Thymus (tissue), 11 donors: ENCODE measurements at regions not wholly inside any gene's neighbourhood (a gene's known extent, or its start where the extent isn't known, plus 50 kb on each side); places are given as distances from the start of the nearest gene placed in this dataset.

Source experiments
- DNase-seq, 9 donors: peaks; one replicate each; pipeline ENCODE4 v3.0.0-alpha.2; 2013; ENCODE audit warnings: low spot score in 9 of 9, low read depth in 6 of 9, missing footprints in 1 of 9
- H3K27ac ChIP-seq, 2 donors: one replicate each; pipeline ENCODE4 v1.5.1; 2013; ENCODE audit warnings: control low read depth in 1 of 2, low read depth in 1 of 2, low read length in 1 of 2, mild to moderate bottlenecking in 1 of 2, moderate library complexity in 1 of 2
- H3K27me3 ChIP-seq, 2 donors: one replicate each; pipeline ENCODE4 v1.5.1; 2013; ENCODE audit warnings: low read length in 1 of 2; ENCODE audit not compliant: control insufficient read depth in 2 of 2, insufficient read depth in 1 of 2
- H3K36me3 ChIP-seq, 2 donors: one replicate each; pipeline ENCODE4 v1.5.1; 2013; ENCODE audit warnings: low read length in 1 of 2, mild to moderate bottlenecking in 1 of 2, moderate library complexity in 1 of 2; ENCODE audit not compliant: control insufficient read depth in 2 of 2, insufficient read depth in 2 of 2
- H3K4me1 ChIP-seq, 2 donors: one replicate each; pipeline ENCODE4 v1.5.1; 2013; ENCODE audit warnings: low read length in 2 of 2; ENCODE audit not compliant: control insufficient read depth in 2 of 2, insufficient read depth in 2 of 2
- H3K4me3 ChIP-seq, 2 donors: one replicate each; pipeline ENCODE4 v1.5.1; 2013; ENCODE audit warnings: low read length in 2 of 2, control low read depth in 1 of 2, mild to moderate bottlenecking in 1 of 2
- H3K9me3 ChIP-seq, 2 donors: one replicate each; pipeline ENCODE4 v1.5.1; 2013; ENCODE audit warnings: low read length in 1 of 2, mild to moderate bottlenecking in 1 of 2; ENCODE audit not compliant: control insufficient read depth in 2 of 2, insufficient read depth in 1 of 2
- WGBS: extraction: QIAGEN DNeasy Blood & Tissue Kit; methylation state at CpG from one replicate; pipeline ENCODE4 v1.1.7; 2013; 5-methylcytosine and 5-hydroxymethylcytosine counted together
- donor health status: healthy.

DNA sequence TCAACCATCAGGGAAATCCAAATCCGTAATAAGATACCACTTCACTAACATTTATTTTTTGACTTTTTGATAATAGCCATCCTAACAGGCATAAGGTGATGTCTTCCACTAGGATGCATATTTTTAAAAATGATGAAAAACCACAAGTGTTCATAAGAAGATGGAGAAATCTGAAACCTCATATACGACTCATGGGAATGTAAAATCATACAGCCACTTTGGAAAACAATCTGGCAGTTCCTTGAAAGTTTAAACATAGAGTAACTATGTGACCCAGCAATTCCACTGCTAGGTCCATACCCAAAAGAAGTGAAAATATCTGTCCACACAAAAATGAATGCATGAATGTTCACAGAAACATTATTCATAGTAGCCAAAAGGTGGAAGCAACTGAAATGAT lies 431.0 kb downstream of the ENC1 start:
- Histone ChIP-seq H3K27ac (no peak overlapping the region), H3K4me3 (no peak overlapping the region), H3K27me3 (no peaks in the 10 kb centered on the region), H3K9me3 (no peaks in the 10 kb centered on the region), H3K4me1 (peaks cover 0 to 6% of the 10 kb centered on the region in 2 donors), H3K36me3 (no peaks in the 10 kb centered on the region)
- no peak for DNase-seq
- WGBS = 92% methylated on average over 2 of the region's 2 CpGs

DNA sequence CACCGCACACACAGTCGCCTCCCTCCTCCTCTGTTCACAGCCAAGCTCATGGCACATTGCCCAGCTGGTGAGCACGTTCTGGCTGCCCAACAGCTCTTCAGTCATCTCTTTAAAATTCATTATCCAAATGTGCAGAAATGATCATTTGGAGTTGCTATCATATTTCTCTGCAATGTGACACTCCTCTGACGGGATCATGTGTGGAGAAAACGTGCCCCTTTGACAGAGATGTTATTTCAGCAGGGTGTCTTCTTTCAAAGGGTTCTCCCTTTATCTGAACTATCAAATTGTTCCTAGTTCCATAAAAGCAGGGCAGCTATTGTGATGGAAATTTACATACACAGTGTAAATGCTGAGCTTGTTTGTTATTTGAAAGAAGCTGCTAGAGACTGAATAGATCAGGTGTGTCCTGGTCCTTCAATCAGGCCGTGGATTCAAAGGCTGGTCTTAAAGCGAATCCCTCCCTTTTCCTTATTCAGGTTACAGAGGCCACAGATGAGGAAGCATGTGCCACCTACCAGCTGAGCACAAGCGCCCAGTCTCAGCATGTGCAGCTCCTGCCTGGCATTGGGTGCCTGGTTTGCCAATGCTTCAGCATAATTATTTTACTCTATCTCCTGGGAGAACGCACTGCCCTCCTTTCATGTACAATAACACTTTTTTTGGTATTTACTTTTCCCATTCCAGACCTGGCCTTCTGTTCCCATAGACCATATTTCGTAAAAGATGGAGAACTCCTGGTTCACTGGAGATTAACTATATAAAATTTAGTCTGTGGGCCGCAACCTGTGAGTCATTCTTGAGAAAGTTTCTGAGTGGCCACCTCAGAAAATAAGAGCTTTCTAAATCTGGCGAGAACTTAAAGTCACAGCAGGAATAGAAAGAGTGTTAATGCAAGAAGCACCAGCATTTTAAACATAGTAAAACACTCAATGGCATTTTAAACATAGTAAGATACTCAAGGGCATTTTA lies 433.7 kb downstream of the ENC1 start:
- 92% methylated on average over 12 of the region's 12 CpGs for WGBS
- Histone ChIP-seq H3K4me1 (peaks cover 0 to 11% of the 10 kb centered on the region in 2 donors), H3K36me3 (no peaks in the 10 kb centered on the region), H3K27me3 (no peaks in the 10 kb centered on the region), H3K4me3 (no peak overlapping the region), H3K27ac (no peak overlapping the region), H3K9me3 (no peaks in the 10 kb centered on the region)
- no peak for DNase-seq

DNA sequence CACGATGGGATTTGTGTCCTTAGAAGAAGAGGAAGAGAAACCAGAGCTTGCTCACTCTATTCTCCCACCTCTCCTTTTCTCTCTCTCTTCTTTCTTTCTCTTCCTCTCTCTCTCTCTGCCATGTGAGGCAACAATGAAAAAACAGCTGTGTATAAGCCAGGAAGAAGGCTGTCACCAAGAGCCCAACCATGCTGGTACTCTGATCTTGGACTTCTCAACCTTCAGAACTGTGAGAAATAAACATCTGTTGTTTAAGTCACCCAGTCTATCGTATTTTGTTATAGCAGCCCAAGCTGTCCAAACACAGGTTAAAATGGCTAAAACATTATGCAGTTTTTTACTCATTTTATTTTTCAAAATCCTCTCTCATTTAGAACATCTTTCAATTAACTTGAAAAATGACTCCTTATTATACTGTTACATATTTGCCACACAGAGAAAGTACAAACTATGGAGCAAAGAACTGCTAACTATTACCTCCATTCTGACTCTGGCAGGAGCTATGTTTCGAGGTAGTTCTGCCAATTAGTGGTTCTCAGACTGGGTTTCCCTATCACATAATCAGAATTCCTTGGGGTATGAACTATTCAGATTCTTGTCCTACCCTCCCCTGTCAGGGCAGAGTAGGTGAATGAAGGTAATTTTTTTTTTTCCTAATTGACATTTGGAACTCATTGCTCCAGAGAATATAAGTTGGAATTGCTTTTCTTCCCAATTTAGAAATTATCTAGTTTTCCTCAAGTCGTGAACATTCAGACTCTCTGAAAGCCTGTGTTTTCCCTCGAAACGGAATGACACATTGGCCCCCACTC lies 434.6 kb downstream of the ENC1 start:
- Histone ChIP-seq H3K9me3 (no peaks in the 10 kb centered on the region), H3K4me3 (no peak overlapping the region), H3K27ac (no peak overlapping the region), H3K4me1 (peaks cover 0 to 15% of the 10 kb centered on the region in 2 donors), H3K36me3 (no peaks in the 10 kb centered on the region), H3K27me3 (no peaks in the 10 kb centered on the region)
- WGBS = 91% methylated on average over 6 of the region's 6 CpGs
- no peak for DNase-seq

DNA sequence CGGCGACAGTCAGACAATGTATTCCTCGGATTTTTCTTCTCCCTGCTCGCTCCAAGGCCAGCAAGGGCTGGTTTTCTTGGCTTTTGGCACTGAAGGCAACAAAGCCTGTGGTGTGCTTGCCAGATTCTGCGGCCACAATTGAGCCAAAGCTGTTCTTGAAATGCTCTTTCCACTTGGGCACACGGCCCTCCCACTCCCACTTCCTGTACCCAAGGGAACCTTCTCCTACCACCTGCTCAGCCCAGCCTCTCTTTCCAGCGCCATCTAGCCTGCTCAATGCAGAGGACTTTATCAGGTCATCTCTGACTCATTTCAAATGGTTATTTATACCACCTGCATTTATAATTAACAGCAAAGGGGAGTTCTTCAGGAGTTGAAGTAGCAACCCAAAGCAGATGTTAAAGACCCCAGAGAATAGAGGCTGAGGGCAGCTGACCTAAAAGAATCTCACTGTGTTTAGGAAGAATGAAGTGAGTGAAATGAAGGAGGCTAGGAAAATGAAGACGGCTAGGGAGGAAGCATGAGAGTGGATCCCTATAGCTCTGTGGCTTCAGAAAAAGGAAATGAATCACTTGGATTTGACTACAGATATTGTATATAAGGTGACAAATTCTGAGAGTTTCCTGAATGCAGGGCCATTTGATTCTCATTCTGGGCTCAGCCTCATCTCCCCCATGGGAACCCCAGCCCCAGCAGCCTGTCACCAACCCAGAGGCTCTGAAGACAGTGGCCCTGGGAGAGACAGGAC lies 439.0 kb downstream of the ENC1 start:
- no peaks in the 10 kb centered on the region for H3K27me3 ChIP-seq
- 64% methylated on average over 8 of the region's 8 CpGs for WGBS
- peaks cover 0 to 31% of the 10 kb centered on the region in 2 donors for H3K4me1 ChIP-seq
- no peak overlapping the region for H3K4me3 ChIP-seq
- no peaks in the 10 kb centered on the region for H3K36me3 ChIP-seq
- DNase-seq = no peak
- H3K9me3 ChIP-seq = no peaks in the 10 kb centered on the region
- H3K27ac ChIP-seq = no peak overlapping the region

DNA sequence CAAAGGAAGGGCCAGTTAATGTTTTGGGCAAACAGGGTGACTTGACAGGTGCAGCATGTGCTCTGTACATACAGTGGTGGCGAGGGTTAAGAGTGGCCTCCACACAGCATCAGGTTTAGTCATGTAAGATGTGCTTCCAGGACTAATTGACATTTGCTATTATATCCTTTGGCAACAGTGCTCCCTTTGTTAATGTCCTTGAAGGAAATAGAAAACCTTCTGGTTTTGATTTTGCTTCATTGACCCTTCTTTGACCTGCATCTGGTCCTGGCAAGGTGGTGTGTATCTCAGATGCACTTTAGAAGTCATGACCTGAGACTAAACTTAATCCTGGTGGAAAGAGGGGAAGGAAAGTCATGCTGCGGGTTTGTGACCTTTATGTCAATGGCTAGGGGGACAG lies 440.0 kb downstream of the ENC1 start:
- 94% methylated on average over 2 of the region's 2 CpGs for WGBS
- H3K9me3 ChIP-seq = no peaks in the 10 kb centered on the region
- no peaks in the 10 kb centered on the region for H3K27me3 ChIP-seq
- H3K4me3 ChIP-seq = no peak overlapping the region
- no peak overlapping the region for H3K27ac ChIP-seq
- DNase-seq = no peak
- H3K4me1 ChIP-seq = peaks cover 0 to 31% of the 10 kb centered on the region in 2 donors
- no peaks in the 10 kb centered on the region for H3K36me3 ChIP-seq

DNA sequence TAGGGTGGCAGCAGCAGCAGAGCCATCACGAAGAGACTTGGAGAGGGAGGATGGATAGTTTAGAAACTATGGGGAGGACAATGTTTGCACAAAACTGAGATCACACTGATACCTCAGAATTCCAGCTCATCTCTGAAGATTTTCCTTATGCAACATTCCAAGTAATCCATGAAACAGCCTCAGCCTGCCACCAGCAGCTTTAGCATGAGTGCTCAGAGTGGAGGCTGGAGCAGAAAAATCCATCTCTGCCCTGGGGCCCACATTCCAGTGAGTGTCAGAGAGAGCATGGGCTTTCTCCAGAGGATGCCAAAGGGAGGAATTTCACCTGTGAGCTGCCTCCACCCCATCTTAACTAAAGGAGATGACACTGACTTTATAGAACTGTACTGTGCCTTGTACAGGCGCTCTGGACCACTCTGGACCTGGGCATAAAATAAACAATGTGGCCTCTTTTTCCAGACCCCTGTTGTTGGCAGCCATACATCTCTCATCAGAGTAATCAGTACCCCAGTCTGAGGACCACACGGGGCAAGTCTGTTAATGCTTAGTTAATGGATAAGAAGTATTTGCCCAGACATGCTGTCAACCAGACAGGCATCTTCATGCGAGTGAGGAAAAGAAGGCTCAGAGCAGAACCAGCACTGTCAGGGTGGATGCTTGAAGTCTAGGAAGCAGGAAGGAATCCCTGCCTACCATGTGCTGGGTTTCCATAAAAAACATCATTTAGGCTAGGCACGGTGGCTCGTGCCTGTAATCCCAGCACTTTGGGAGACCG lies 440.9 kb downstream of the ENC1 start:
- no peak for DNase-seq
- H3K27me3 ChIP-seq = no peaks in the 10 kb centered on the region
- WGBS = 97% methylated on average over 7 of the region's 7 CpGs
- no peaks in the 10 kb centered on the region for H3K36me3 ChIP-seq
- no peak overlapping the region for H3K27ac ChIP-seq
- H3K4me3 ChIP-seq = no peak overlapping the region
- H3K9me3 ChIP-seq = no peaks in the 10 kb centered on the region
- peaks cover 0 to 31% of the 10 kb centered on the region in 2 donors for H3K4me1 ChIP-seq

DNA sequence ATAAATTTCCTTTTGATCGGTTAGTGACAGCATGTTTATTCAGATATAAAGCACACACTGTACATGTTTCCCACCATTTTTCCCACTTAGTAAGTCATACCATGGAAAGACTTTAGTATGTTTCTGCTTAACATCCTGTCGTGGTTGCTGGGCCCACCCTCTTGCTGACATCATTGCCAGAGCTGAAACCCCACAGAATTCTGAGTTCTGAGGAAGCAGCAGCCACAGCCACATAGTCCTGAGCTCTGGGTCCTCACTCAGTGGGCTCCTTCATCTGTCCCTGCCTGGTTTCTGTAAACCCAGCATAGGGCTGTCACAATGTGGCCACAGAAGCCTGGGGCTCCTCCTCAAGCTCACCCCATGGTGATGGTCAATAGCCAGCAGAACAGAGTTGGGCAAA lies 441.5 kb downstream of the ENC1 start:
- Histone ChIP-seq H3K4me1 (peaks cover 0 to 31% of the 10 kb centered on the region in 2 donors), H3K36me3 (no peaks in the 10 kb centered on the region), H3K27ac (no peak overlapping the region), H3K9me3 (no peaks in the 10 kb centered on the region), H3K4me3 (no peak overlapping the region), H3K27me3 (no peaks in the 10 kb centered on the region)
- WGBS = 48% methylated on average over 2 of the region's 2 CpGs
- peak in 4 of 9 donors; percentile 37 to 64 (median 42) for DNase-seq

DNA sequence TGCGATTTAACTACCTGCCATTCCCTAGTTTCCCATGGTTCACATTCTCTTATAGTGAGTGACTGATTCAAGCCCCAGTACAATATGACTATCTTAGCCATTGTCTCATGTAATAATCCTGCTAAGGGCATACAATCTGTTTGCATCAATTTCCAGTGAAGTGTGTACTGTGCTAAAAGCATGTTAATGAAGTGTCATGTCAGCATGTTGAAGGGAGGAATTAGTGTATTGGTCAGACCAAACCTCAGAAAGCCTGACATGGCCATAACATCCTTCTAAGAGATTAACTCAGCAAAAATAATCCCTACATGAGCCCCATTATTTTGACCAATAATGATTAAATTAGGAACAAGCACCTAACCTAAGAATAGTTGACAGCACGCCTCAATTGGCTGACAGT lies 442.4 kb downstream of the ENC1 start:
- Histone ChIP-seq H3K36me3 (no peaks in the 10 kb centered on the region), H3K4me3 (no peak overlapping the region), H3K27me3 (no peaks in the 10 kb centered on the region), H3K9me3 (no peaks in the 10 kb centered on the region), H3K27ac (no peak overlapping the region), H3K4me1 (peaks cover 0 to 31% of the 10 kb centered on the region in 2 donors)
- no peak for DNase-seq
- 98% methylated on average over 2 of the region's 2 CpGs for WGBS
